Stromal cell of bone marrow (primary cell): ENCODE measurements at regions not wholly inside any gene's neighbourhood (a gene's known extent, or its start where the extent isn't known, plus 50 kb on each side); places are given as distances from the start of the nearest gene placed in this dataset.
A peak's percentile ranks its signal among the peaks of the same experiment; 100 is the strongest.
"Not testable (repeated sequence)": the region's sequence is repeated elsewhere in the genome, so short reads cannot be mapped to it uniquely, and the experiment has no call there.

Source experiments
- DNase-seq: peaks from one replicate; pipeline ENCODE4 v3.0.0-alpha.2; 2012; ENCODE audit warnings: low read depth

DNA sequence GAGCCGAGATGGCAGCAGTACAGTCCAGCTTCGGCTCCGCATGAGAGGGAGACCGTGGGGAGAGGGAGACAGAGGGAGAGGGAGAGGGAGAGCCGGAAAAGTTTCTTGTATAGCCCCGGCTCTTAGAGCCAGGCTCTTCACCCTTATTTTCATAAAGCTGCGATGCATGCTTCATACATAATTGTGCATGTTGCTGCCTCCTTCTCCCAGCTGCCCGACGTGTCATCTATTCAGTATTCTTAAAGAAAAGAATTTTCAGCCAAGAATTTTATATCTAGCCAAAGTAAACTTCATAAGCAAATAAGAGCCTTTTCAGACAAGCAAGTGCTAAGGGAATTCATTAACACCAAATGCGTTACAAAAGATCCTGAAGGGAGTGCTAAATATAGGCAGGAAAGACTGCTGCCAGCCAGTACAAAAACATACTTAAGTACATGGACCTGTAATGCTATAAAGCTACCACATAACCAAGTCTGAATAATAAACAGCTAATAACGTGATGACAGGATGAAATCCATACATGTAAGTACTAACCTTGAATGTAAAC is 219.8 kb upstream of the CXADR start:
- DNase-seq, result not testable (repeated sequence)

GRCh38 chr21:17295997-17296396 is 216.8 kb upstream of the CXADR start:
- no peak for DNase-seq

DNA sequence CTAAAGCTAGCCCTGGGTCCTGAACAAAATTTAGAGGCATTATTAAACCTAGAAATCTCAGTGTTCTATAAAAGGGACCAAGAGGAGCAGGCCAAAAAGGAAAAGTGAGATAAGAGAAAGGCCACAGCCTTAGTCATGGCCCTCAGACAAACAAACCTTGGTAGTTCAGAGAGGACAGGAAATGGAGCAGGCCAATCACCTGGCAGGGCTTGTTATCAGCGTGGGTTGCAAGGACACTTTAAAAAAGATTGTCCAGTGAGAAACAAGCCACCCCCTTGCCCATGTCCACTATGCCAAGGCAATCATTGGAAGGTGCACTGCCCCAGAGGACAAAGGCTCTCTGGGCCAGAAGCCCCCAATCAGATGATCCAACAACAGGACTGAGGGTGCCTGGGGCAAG is 213.3 kb upstream of the CXADR start:
- not testable (repeated sequence) for DNase-seq

GRCh38 chr21:17327715-17328114 is 185.1 kb upstream of the CXADR start:
- DNase-seq, result not testable (repeated sequence)

GRCh38 chr21:17334484-17334883 is 178.4 kb upstream of the CXADR start:
- no peak for DNase-seq

GRCh38 chr21:17340081-17340480 is 172.8 kb upstream of the CXADR start:
- DNase-seq, result no peak

GRCh38 chr21:17343055-17343454 is 169.8 kb upstream of the CXADR start:
- no peak for DNase-seq

DNA sequence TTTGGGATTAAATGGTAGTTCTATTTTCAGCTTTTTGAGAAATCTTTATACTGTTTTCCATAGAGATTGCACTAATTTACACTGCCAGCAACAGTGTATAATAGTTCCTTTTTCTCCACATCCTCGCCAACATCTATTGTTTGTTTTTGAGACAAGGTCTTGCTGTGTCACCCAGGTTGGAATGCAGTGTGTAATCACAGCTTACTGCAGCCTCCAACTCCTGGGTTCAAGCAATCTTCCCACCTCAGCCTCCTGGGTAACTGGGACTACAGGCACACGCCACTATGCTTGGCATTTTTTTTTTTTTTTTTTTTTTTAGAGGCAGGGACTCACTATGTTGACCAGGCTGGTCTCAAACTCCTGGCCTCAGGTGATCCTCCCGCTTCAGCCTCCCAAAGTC is 164.5 kb upstream of the CXADR start:
- DNase-seq, result no peak

- DNase-seq, result no peak
These were observed 164.0 kb upstream of the CXADR start for GRCh38 chr21:17348849-17349248.

DNA sequence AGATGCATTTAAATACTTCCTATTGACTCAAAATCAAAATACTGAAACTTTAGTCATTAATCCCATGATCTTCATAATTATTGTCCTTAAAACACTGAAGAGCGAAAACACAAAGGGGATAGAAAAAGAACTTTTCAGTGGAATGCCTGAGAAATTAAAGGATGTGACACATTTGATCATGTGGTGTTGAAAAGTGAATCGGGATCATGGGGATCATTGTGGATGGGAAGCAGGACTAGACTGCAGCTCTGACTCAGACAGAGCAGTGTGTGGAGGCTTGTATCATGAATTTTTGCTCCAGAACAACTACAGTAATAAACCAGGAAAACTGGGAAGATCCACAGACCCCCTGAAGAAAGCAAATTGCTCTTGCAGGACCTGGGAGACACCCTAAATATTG is 161.1 kb upstream of the CXADR start:
- DNase-seq, result no peak

DNA sequence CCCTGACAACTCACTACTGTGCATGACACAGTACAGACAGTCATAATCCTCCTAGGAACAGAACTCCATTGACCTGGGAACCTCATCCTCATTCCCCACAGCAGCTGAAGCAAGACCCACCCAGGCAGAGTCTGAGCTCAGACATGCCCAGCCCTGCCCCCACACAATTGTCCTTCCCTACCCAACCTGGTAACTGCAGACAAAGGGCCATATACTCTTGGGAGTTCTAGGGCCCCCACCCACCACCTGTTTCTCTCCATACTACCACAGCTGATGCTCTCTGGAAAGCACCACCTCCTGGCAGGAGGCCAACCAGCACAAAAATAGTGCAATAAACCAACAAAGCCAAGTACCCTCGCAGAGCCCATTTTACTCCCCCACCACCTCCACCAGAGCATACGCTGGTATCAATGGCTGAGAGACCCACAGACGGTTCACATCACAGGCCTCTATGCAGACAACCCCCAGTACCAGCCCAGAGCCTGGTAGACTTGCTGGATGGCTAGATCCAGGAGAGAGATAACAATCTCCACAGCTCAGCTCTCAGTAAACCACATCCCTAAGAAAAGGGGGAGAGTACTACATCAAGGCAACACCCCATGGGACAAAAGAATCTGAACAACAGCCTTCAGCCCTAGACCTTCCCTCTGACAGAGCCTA is 159.7 kb upstream of the CXADR start:
- DNase-seq, result no peak

DNA sequence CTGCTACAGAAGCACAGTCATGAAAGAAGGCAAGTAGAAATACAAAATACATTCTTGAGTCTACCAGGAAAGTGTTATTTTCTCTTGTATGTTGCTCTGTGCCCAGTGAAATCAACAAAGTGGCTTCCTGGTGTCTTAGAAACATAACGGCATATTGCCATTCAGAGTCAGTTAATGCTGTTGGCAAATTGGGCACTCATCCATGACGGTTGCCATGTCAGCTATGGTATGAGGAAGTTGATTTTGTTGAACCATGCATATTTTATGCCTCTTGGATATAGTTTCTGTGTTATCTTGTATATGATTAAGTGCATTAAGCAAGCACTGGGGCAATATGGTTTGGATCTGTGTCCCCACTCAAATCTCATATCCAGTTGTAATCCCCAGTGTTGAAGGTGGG is 153.1 kb upstream of the CXADR start:
- no peak for DNase-seq

- DNase-seq, result no peak
These were observed 144.0 kb upstream of the CXADR start for GRCh38 chr21:17368748-17369363.

GRCh38 chr21:17370263-17370662 is 142.6 kb upstream of the CXADR start:
- DNase-seq, result no peak

- no peak for DNase-seq
These were observed 141.9 kb upstream of the CXADR start for GRCh38 chr21:17370916-17371315.

DNA sequence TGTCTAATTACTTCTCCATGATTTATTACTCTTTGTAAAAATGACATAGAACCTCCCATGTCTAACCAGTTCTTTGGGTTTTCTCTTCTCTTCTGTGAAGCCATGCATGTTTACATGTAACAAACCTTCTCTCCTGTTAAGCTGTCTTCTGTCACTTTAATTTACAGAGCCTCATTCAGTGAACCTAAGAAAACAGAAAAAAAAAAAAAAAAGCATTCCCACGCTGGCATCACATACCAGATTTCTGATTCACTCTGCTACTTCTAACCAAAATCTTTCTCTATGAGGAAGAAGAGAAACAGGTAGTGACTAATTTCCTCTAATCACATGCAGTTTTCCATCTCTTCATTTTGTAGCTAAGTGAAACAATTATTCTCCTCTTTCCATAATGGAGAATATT is 141.4 kb upstream of the CXADR start:
- peak; percentile 23 for DNase-seq

DNA sequence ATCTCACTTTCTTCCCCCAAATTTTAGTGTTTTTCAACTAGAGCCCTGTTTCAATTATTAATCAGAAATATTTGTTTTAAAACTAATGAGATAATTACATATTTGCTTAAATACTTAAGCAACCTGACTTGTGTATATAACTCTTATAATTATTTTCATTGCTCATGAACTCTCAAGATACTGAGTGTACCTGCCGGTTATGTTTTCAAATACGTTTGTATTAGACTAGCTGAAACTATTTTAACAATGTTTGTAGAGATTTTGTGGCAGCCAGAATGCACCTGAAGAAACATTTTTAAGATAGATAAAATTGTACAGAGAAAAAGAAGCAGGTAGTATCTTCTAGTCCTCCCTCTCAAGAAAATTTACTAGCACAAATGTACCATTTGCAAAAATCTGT is 140.6 kb upstream of the CXADR start:
- DNase-seq, result no peak

DNA sequence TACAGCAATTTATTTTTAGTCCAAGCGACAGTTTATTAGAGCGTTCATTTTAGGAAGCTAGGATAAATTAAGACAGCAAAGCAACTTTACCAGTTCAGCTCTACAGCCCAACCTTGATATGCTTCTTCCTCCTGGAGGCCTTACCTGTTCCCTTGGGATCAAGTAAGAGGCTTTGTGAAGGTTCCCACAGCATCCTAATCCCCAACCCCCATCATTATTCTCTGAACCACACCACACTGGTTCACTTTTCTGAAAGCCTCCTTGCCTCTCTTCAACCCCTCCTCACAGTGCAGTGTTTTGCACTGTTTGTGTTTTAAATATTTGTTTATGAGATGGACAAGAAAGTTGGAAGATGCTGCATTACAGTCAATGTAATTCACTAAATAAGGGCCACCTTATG is 126.3 kb upstream of the CXADR start:
- DNase-seq, result no peak

DNA sequence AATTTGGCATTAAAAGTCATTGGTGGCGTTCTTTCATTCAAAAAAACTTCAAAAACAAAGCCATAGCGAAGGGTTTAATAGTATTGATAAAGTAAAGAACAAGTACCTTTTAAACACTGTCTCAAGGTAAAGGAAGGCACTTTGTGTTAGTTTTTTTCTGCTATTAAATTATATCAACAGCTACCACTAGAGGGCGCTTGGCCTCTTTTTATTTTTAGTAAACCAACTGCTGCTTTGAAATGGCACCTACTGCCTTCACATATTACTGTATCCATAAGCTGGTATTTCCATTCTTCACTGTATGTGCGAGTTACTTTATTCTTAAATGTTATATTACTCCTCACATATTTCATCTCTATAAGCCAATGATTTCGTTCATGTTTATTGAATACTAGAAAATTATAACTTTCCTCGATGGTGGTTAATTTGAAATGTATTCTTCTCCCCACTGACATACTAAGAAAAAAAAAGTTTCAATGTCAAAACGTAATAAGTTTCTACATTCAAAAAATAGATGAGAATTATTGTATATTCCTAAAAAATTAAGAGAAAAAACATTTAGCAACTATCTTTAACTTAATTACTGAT is 125.7 kb upstream of the CXADR start:
- DNase-seq, result peak; percentile 38

GRCh38 chr21:17388226-17388625 is 124.6 kb upstream of the CXADR start:
- DNase-seq, result no peak

DNA sequence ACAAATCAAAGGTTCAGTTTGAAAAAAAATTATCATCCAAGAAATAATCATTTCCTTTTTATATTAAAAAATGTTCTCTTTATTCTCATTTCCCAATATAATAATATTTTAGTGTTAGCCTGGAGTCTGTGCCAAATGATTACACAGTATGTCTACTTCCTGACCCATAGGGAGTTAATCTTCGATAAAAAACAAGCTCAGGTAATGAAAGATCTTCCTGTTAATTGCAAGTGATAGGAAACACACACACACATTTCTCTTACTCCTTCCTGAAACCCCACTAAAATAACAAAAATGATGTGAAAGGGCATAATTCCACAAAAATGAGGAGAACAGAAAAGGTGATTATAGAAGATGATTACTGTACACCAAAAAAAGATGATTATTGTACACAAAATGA is 123.5 kb upstream of the CXADR start:
- DNase-seq, result no peak

- DNase-seq, result no peak
These were observed 122.3 kb upstream of the CXADR start for GRCh38 chr21:17390569-17390968.

GRCh38 chr21:17391811-17392340 is 121.0 kb upstream of the CXADR start:
- no peak for DNase-seq
